ENCODE measurements at regions not wholly inside any gene's neighbourhood (a gene's known extent, or its start where the extent isn't known, plus 50 kb on each side); places are given as distances from the start of the nearest gene placed in this dataset.
"Not testable (repeated sequence)": the region's sequence is repeated elsewhere in the genome, so short reads cannot be mapped to it uniquely, and the experiment has no call there.

DNA sequence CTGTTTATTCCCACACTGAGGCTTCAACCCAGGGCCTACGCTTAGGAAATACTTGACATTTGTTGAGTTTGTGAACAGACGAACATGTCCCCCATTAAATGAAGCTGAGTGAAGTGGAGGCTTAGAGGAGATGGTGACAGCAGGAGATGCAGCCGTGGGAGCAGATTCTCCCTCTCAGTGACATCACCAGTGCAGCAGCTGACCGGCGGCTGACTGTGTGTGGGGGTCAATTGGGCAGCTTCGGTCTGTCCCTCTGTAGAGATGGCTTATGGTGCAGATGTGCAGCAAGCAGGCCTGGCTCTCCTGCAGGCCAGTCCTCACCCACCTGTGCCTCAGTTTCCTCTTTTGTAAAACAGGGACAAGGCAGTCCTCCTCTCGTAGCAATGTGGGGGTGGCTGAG, 201.8 kb downstream of the RTP5 start:
- H3K18ac ChIP-seq (ENCODE audit: low read length); H3K23ac ChIP-seq (ENCODE audit: low read length); H2AFZ ChIP-seq (ENCODE audit: insufficient read depth, low read length, poor library complexity); H3K4me2 ChIP-seq (ENCODE audit: low read length); H3K4me3 ChIP-seq (ENCODE audit: low read depth, low read length); H4K8ac ChIP-seq (ENCODE audit: low read depth, low read length); H3K14ac ChIP-seq (ENCODE audit: low read length); H3K79me2 ChIP-seq (ENCODE audit: control insufficient read depth, insufficient read depth, low read length, poor library complexity); H3K36me3 ChIP-seq (ENCODE audit: control insufficient read depth in 1 of 2, insufficient read depth in 2 of 2, low read length in 2 of 2); H3K4me1 ChIP-seq (ENCODE audit: control insufficient read depth in 1 of 2, insufficient read depth in 2 of 2, low read length in 2 of 2); H3K27ac ChIP-seq (ENCODE audit: low read depth, low read length); DNase-seq; H3K4ac ChIP-seq (ENCODE audit: low read depth, low read length); H2BK120ac ChIP-seq (ENCODE audit: insufficient read depth, low read length, poor library complexity); H3K27me3 ChIP-seq (ENCODE audit: insufficient read depth, low read length); H2BK5ac ChIP-seq (ENCODE audit: low read depth, low read length, poor library complexity); H3K9me3 ChIP-seq (ENCODE audit: insufficient read depth, low read depth, low read length); H3K9ac ChIP-seq (ENCODE audit: low read length); H2AK5ac ChIP-seq (ENCODE audit: low read length); H4K12ac ChIP-seq (ENCODE audit: low read depth, low read length); H2BK12ac ChIP-seq (ENCODE audit: low read length); H3K79me1 ChIP-seq (ENCODE audit: low read length); H4K91ac ChIP-seq (ENCODE audit: low read depth, low read length): not testable (repeated sequence)
- WGBS (ENCODE audit: extremely low coverage, insufficient coverage, insufficient read length), result no CpG with 5 or more reads among the region's 7 CpGs

DNA sequence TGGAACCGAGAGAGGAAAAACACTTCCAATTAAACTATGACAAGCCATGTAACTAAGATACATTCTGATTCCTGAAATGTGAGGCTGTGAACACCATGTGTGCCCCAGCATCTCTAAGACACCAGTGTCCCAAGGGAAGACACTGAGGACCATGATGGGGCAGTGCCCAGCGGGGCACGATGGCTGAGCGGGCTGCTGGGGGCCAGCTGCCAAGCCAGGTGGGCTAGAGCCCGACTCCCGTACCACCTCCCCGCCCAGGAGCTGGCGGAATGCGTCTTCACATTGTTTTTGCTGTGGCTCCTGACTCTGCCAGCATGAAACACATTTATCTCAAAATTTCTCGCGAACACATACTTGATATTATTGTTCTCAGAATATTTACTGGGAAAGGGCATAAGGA, 202.4 kb downstream of the RTP5 start:
- not testable (repeated sequence) for H3K27ac ChIP-seq (ENCODE audit: low read depth, low read length); H3K23ac ChIP-seq (ENCODE audit: low read length); H3K18ac ChIP-seq (ENCODE audit: low read length); H3K4ac ChIP-seq (ENCODE audit: low read depth, low read length); H4K8ac ChIP-seq (ENCODE audit: low read depth, low read length); H3K9me3 ChIP-seq (ENCODE audit: insufficient read depth, low read depth, low read length); H3K9ac ChIP-seq (ENCODE audit: low read length); H3K4me3 ChIP-seq (ENCODE audit: low read depth, low read length); H3K27me3 ChIP-seq (ENCODE audit: insufficient read depth, low read length); H2BK12ac ChIP-seq (ENCODE audit: low read length); H3K79me1 ChIP-seq (ENCODE audit: low read length); H3K4me2 ChIP-seq (ENCODE audit: low read length); H2BK5ac ChIP-seq (ENCODE audit: low read depth, low read length, poor library complexity); H2AFZ ChIP-seq (ENCODE audit: insufficient read depth, low read length, poor library complexity); H2AK5ac ChIP-seq (ENCODE audit: low read length); H4K12ac ChIP-seq (ENCODE audit: low read depth, low read length); H2BK120ac ChIP-seq (ENCODE audit: insufficient read depth, low read length, poor library complexity); H3K36me3 ChIP-seq (ENCODE audit: control insufficient read depth in 1 of 2, insufficient read depth in 2 of 2, low read length in 2 of 2); H3K79me2 ChIP-seq (ENCODE audit: control insufficient read depth, insufficient read depth, low read length, poor library complexity); H3K14ac ChIP-seq (ENCODE audit: low read length); H4K91ac ChIP-seq (ENCODE audit: low read depth, low read length); DNase-seq; H3K4me1 ChIP-seq (ENCODE audit: control insufficient read depth in 1 of 2, insufficient read depth in 2 of 2, low read length in 2 of 2)
- WGBS (ENCODE audit: extremely low coverage, insufficient coverage, insufficient read length), result no CpG with 5 or more reads among the region's 11 CpGs

DNA sequence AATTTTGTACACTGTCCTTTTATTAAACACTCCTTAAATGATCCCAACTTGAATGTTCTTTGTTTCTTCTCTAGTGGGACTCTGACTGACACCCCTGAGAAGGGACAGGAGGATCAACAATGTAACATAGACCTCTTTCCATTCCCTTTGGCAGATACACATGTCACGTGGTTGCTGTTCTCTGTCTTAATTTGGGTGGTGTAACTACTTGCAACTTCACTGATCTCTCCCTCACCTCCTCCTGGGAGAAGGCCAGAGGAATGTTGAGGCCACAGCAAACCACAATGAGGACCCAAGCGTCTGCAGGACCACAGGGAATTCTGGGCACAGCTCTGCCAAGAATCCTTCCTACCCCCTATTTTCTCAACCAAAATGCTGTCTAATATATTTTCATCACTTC, 205.6 kb downstream of the RTP5 start:
- H3K4me3 ChIP-seq (ENCODE audit: low read depth, low read length), result no peak overlapping the region
- no peaks in the 10 kb centered on the region for H3K36me3 ChIP-seq (ENCODE audit: control insufficient read depth in 1 of 2, insufficient read depth in 2 of 2, low read length in 2 of 2)
- no peak overlapping the region for H4K8ac ChIP-seq (ENCODE audit: low read depth, low read length)
- H3K9ac ChIP-seq (ENCODE audit: low read length), result no peak overlapping the region
- H3K27me3 ChIP-seq (ENCODE audit: insufficient read depth, low read length), result no peaks in the 10 kb centered on the region
- no peaks in the 10 kb centered on the region for H3K79me1 ChIP-seq (ENCODE audit: low read length)
- H4K12ac ChIP-seq (ENCODE audit: low read depth, low read length), result no peak overlapping the region
- no peaks in the 10 kb centered on the region for H3K9me3 ChIP-seq (ENCODE audit: insufficient read depth, low read depth, low read length)
- no peaks in the 10 kb centered on the region for H3K79me2 ChIP-seq (ENCODE audit: control insufficient read depth, insufficient read depth, low read length, poor library complexity)
- H4K91ac ChIP-seq (ENCODE audit: low read depth, low read length), result no peak overlapping the region
- no peak overlapping the region for H3K27ac ChIP-seq (ENCODE audit: low read depth, low read length)
- no peak overlapping the region for H3K23ac ChIP-seq (ENCODE audit: low read length)
- no peak overlapping the region for H3K18ac ChIP-seq (ENCODE audit: low read length)
- no peak overlapping the region for H2AK5ac ChIP-seq (ENCODE audit: low read length)
- no peak overlapping the region for H3K4ac ChIP-seq (ENCODE audit: low read depth, low read length)
- H2BK5ac ChIP-seq (ENCODE audit: low read depth, low read length, poor library complexity), result no peak overlapping the region
- DNase-seq, result no peak
- H3K4me1 ChIP-seq (ENCODE audit: control insufficient read depth in 1 of 2, insufficient read depth in 2 of 2, low read length in 2 of 2), result no peaks in the 10 kb centered on the region
- WGBS (ENCODE audit: extremely low coverage, insufficient coverage, insufficient read length), result no CpG with 5 or more reads among the region's 2 CpGs
- H2BK120ac ChIP-seq (ENCODE audit: insufficient read depth, low read length, poor library complexity), result no peak overlapping the region
- H3K4me2 ChIP-seq (ENCODE audit: low read length), result no peak overlapping the region
- H3K14ac ChIP-seq (ENCODE audit: low read length), result no peak overlapping the region
- H2AFZ ChIP-seq (ENCODE audit: insufficient read depth, low read length, poor library complexity), result no peak overlapping the region
- no peak overlapping the region for H2BK12ac ChIP-seq (ENCODE audit: low read length)

DNA sequence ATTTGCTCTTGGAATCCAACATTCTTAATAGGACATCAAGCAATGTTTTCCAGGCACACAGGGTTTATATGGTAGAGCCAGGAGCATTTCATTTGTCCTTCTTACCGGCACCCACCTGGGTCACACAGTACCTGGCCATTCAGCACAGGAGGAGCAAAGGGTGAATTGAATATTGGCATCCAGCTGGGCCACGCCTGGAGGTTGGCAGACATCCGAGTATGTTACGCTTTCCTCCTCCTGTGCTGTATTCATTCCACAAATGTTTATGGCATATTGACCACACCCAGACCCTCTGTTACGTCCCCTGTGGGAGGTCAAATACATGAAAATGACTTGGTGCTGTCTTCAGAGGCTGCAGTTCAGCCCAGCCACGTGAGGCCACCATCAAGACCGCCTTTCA, 206.2 kb downstream of the RTP5 start:
- WGBS (ENCODE audit: extremely low coverage, insufficient coverage, insufficient read length), result no CpG with 5 or more reads among the region's 7 CpGs
- DNase-seq, result no peak
- H2BK5ac ChIP-seq (ENCODE audit: low read depth, low read length, poor library complexity), result no peak overlapping the region
- H2BK120ac ChIP-seq (ENCODE audit: insufficient read depth, low read length, poor library complexity), result no peak overlapping the region
- no peaks in the 10 kb centered on the region for H3K36me3 ChIP-seq (ENCODE audit: control insufficient read depth in 1 of 2, insufficient read depth in 2 of 2, low read length in 2 of 2)
- no peak overlapping the region for H4K12ac ChIP-seq (ENCODE audit: low read depth, low read length)
- no peak overlapping the region for H2AK5ac ChIP-seq (ENCODE audit: low read length)
- H3K27me3 ChIP-seq (ENCODE audit: insufficient read depth, low read length), result no peaks in the 10 kb centered on the region
- H2BK12ac ChIP-seq (ENCODE audit: low read length), result no peak overlapping the region
- no peak overlapping the region for H3K4me2 ChIP-seq (ENCODE audit: low read length)
- H3K9ac ChIP-seq (ENCODE audit: low read length), result no peak overlapping the region
- no peak overlapping the region for H3K14ac ChIP-seq (ENCODE audit: low read length)
- no peak overlapping the region for H3K27ac ChIP-seq (ENCODE audit: low read depth, low read length)
- no peaks in the 10 kb centered on the region for H3K9me3 ChIP-seq (ENCODE audit: insufficient read depth, low read depth, low read length)
- H3K4ac ChIP-seq (ENCODE audit: low read depth, low read length), result no peak overlapping the region
- no peak overlapping the region for H3K18ac ChIP-seq (ENCODE audit: low read length)
- H2AFZ ChIP-seq (ENCODE audit: insufficient read depth, low read length, poor library complexity), result no peak overlapping the region
- no peaks in the 10 kb centered on the region for H3K79me2 ChIP-seq (ENCODE audit: control insufficient read depth, insufficient read depth, low read length, poor library complexity)
- H4K91ac ChIP-seq (ENCODE audit: low read depth, low read length), result no peak overlapping the region
- no peak overlapping the region for H4K8ac ChIP-seq (ENCODE audit: low read depth, low read length)
- no peaks in the 10 kb centered on the region for H3K4me1 ChIP-seq (ENCODE audit: control insufficient read depth in 1 of 2, insufficient read depth in 2 of 2, low read length in 2 of 2)
- no peaks in the 10 kb centered on the region for H3K79me1 ChIP-seq (ENCODE audit: low read length)
- H3K4me3 ChIP-seq (ENCODE audit: low read depth, low read length), result no peak overlapping the region
- H3K23ac ChIP-seq (ENCODE audit: low read length), result no peak overlapping the region

Data from trophoblast cell (in vitro differentiated cells and primary cell).